Panc1 (cell line): ENCODE measurements at regions not wholly inside any gene's neighbourhood (a gene's known extent, or its start where the extent isn't known, plus 50 kb on each side); places are given as distances from the start of the nearest gene placed in this dataset.

Source experiments
- POLR2AphosphoS5 ChIP-seq: IDR thresholded peaks from 2 replicates; pipeline ENCODE4 v1.6.1; 2012; ENCODE audit warnings: mild to moderate bottlenecking, low read depth, low read length, moderate library complexity
- TF ChIP-seq, protein P1 (sequence below): fragments of 450-650 bp; IDR thresholded peaks from 2 replicates; pipeline ENCODE4 v1.5.1; 2017; ENCODE audit warnings: mild to moderate bottlenecking
- TF ChIP-seq, protein P2 (sequence below), 2 experiments: IDR thresholded peaks; 2 replicates each; pipeline ENCODE4 v1.6.1; 2011 to 2012; ENCODE audit warnings: low read depth in 2 of 2, control low read depth in 1 of 2, low read length in 1 of 2, mild to moderate bottlenecking in 1 of 2, moderate library complexity in 1 of 2; ENCODE audit not compliant: insufficient read depth in 1 of 2

- TF ChIP-seq, protein P1, sequence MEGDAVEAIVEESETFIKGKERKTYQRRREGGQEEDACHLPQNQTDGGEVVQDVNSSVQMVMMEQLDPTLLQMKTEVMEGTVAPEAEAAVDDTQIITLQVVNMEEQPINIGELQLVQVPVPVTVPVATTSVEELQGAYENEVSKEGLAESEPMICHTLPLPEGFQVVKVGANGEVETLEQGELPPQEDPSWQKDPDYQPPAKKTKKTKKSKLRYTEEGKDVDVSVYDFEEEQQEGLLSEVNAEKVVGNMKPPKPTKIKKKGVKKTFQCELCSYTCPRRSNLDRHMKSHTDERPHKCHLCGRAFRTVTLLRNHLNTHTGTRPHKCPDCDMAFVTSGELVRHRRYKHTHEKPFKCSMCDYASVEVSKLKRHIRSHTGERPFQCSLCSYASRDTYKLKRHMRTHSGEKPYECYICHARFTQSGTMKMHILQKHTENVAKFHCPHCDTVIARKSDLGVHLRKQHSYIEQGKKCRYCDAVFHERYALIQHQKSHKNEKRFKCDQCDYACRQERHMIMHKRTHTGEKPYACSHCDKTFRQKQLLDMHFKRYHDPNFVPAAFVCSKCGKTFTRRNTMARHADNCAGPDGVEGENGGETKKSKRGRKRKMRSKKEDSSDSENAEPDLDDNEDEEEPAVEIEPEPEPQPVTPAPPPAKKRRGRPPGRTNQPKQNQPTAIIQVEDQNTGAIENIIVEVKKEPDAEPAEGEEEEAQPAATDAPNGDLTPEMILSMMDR = no peak
- no peak for TF ChIP-seq POLR2AphosphoS5
- TF ChIP-seq, protein P2, sequence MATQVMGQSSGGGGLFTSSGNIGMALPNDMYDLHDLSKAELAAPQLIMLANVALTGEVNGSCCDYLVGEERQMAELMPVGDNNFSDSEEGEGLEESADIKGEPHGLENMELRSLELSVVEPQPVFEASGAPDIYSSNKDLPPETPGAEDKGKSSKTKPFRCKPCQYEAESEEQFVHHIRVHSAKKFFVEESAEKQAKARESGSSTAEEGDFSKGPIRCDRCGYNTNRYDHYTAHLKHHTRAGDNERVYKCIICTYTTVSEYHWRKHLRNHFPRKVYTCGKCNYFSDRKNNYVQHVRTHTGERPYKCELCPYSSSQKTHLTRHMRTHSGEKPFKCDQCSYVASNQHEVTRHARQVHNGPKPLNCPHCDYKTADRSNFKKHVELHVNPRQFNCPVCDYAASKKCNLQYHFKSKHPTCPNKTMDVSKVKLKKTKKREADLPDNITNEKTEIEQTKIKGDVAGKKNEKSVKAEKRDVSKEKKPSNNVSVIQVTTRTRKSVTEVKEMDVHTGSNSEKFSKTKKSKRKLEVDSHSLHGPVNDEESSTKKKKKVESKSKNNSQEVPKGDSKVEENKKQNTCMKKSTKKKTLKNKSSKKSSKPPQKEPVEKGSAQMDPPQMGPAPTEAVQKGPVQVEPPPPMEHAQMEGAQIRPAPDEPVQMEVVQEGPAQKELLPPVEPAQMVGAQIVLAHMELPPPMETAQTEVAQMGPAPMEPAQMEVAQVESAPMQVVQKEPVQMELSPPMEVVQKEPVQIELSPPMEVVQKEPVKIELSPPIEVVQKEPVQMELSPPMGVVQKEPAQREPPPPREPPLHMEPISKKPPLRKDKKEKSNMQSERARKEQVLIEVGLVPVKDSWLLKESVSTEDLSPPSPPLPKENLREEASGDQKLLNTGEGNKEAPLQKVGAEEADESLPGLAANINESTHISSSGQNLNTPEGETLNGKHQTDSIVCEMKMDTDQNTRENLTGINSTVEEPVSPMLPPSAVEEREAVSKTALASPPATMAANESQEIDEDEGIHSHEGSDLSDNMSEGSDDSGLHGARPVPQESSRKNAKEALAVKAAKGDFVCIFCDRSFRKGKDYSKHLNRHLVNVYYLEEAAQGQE (IDR thresholded peaks at IDR 0.05; ENCODE audit: insufficient read depth in 1 of 2, low read depth in 2 of 2, low read length in 1 of 2) = no peak
These were observed 234.4 kb upstream of the PRKD1 start for GRCh38 chr14:30162066-30162465.
